ENCODE measurements at regions not wholly inside any gene's neighbourhood (a gene's known extent, or its start where the extent isn't known, plus 50 kb on each side); places are given as distances from the start of the nearest gene placed in this dataset.
A peak's percentile ranks its signal among the peaks of the same experiment; 100 is the strongest.

DNA sequence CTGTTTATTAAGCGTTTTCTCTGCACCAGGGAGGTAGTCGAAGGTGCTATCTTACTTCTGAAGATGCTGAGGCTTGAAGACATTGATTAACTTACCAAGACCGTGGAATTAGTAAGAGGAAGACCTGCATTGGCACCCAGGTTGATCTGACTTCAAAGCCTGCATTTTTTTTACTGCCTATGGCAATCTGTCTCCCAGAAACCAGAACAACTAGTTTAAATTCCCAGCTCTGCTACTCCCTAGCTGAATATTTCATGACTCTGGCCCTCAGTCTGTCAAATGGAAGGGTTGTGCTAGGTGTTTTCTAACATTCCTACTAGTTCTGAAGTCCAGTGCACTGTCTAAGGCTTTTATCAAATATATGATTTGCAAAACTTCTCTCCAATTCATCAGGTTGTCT, 52.0 kb upstream of the GRAMD1B start:
- Histone ChIP-seq H3K4me3 (replicated peaks in 1 of 3) (no peak overlapping the region), H3K27me3 (no peaks in the 10 kb centered on the region), H3K36me3 (no peaks in the 10 kb centered on the region), H3K4me1 (peaks cover 27 to 47% of the 10 kb centered on the region in 2 donors), H3K9me3 (no peaks in the 10 kb centered on the region), H3K27ac (no peak overlapping the region)
- 82 to 97% methylated on average over 3 of the region's 3 CpGs for whole genome bisulfite sequencing, 2 donors
- no peak for TF ChIP-seq POLR2A (IDR thresholded peaks at IDR 0.05)
- TF ChIP-seq, protein P1, sequence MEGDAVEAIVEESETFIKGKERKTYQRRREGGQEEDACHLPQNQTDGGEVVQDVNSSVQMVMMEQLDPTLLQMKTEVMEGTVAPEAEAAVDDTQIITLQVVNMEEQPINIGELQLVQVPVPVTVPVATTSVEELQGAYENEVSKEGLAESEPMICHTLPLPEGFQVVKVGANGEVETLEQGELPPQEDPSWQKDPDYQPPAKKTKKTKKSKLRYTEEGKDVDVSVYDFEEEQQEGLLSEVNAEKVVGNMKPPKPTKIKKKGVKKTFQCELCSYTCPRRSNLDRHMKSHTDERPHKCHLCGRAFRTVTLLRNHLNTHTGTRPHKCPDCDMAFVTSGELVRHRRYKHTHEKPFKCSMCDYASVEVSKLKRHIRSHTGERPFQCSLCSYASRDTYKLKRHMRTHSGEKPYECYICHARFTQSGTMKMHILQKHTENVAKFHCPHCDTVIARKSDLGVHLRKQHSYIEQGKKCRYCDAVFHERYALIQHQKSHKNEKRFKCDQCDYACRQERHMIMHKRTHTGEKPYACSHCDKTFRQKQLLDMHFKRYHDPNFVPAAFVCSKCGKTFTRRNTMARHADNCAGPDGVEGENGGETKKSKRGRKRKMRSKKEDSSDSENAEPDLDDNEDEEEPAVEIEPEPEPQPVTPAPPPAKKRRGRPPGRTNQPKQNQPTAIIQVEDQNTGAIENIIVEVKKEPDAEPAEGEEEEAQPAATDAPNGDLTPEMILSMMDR (IDR thresholded peaks at IDR 0.05), result no peak
- DNase-seq, result no peak
- intact Hi-C loops (cut with DNase I), result no loop called here

DNA sequence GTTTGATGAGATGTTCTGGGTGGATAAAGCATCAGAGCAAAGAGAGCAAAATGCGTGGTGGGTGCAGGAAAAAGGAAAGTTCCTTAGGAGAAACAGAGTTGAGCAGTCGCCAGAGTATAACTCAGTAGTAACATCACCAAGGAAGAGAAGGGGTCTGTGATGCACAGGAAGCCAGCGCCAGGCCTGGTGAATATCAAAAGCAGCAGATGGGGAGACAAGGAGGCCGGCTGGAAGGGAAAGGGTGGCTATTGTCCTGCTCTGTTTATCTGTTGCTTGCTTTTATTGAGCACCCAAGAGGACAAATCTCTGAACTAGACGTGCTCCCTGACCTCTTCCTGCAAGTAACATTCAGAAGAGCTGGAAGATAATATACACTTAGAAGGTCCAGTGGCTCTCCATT, 52.7 kb upstream of the GRAMD1B start:
- no peak for DNase-seq
- no peak for TF ChIP-seq POLR2A (IDR thresholded peaks at IDR 0.05)
- TF ChIP-seq, protein P1 (IDR thresholded peaks at IDR 0.05), result no peak
- WGBS, 2 donors, result 67 to 79% methylated on average over 5 of the region's 5 CpGs
- Histone ChIP-seq H3K27me3 (no peaks in the 10 kb centered on the region), H3K4me3 (replicated peaks in 1 of 3) (no peak overlapping the region), H3K36me3 (no peaks in the 10 kb centered on the region), H3K27ac (peak overlapping the region in 1 of 3 donors; percentile 19), H3K4me1 (peaks cover 27 to 48% of the 10 kb centered on the region in 2 donors), H3K9me3 (no peaks in the 10 kb centered on the region)
- intact Hi-C loops (cut with DNase I), result no loop called here

DNA sequence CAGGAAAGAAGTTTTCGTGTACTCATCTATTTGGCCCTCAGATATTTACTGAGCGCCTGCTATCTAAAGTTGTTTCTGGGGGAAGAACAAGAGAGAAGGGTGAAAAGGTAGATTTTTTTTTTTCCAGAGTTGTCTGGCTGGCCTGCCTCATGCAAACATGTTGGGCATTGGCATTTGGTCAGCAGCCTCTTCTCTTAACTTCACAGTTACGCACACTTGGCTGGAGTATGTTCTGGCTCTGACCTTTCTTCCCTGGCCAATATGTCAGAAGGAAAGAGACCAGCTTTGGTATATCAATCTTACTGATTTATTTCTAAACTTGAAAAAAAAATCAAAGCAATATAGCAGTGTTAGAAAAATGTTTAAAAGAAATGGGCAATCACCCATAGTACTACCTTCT, 54.2 kb upstream of the GRAMD1B start:
- no peak for TF ChIP-seq POLR2A (IDR thresholded peaks at IDR 0.05)
- TF ChIP-seq, protein P1 (IDR thresholded peaks at IDR 0.05), result no peak
- intact Hi-C loops (cut with DNase I), result no loop called here
- Histone ChIP-seq H3K27ac (peak overlapping the region in 1 of 3 donors; percentile 26), H3K4me1 (peaks cover 27 to 48% of the 10 kb centered on the region in 2 donors), H3K9me3 (no peaks in the 10 kb centered on the region), H3K4me3 (replicated peaks in 1 of 3) (no peak overlapping the region), H3K36me3 (no peaks in the 10 kb centered on the region), H3K27me3 (no peaks in the 10 kb centered on the region)
- 28 to 46% methylated on average over 3 of the region's 3 CpGs for WGBS, 2 donors
- DNase-seq, result peak; percentile 78 to 80

DNA sequence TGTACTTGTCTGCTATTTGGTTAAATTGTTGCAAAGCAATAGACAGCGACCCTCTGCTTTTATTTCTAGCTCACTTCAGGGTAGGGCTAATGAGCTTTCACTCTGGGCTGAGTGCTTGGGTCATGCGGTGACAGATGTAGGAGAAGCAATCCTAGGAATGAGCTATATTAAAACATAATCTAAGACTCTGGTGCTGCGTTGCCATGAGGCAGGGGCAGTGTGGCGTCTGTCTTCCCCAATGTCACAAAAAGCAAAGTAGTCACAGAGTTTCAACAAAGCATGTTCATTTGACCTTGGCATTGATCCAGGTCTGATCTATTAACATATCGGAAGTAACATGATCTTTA, 55.5 kb upstream of the GRAMD1B start:
- Histone ChIP-seq H3K27ac (peak overlapping the region in 1 of 3 donors; percentile 26), H3K4me3 (replicated peaks in 1 of 3) (no peak overlapping the region), H3K36me3 (no peaks in the 10 kb centered on the region), H3K4me1 (peaks cover 27 to 48% of the 10 kb centered on the region in 2 donors), H3K27me3 (no peaks in the 10 kb centered on the region), H3K9me3 (no peaks in the 10 kb centered on the region)
- WGBS, 2 donors, result 70 to 77% methylated on average over 5 of the region's 5 CpGs
- TF ChIP-seq, protein P1 (IDR thresholded peaks at IDR 0.05), result no peak
- TF ChIP-seq POLR2A (IDR thresholded peaks at IDR 0.05), result no peak
- no peak for DNase-seq
- intact Hi-C loops (cut with DNase I), result no loop called here

DNA sequence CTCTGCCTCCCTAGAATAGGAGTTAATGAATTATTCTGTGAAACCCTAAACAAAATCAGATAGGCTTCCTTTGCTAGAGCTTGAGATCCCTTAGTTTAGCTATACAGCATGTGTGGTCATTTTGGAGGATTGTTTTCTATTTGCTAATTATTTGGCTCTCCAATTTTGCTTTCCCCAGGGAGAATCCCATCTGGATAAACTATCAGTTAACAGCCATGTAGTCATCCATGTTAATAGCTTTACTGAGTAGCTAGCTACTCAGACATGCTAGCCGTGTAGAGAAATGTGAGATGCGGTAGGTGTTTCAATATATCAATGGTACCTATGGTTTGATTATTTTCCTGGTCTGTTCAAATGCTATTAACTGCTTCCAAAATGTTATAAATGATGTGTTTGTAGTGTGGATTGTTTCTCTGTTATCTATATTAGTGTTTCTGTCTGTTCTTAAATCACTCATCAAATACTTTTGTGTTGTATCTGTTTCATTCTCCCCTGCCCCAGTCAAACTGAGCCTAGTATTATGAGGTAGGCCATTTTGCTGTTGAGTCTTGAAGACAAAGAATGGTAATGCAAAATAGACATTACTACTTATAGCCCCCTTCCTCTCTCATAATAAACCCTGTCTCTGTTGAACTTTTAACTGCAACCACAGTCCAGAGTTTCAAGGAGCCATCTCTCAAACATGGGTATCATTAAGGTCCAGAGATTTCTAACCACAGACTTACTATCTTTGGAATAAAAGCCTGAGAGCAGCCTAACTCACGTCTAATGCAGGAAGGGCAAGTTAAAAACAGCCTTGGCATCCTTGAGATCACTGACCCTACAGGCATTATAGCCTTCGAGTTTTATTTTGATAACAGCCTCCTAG, 56.1 kb upstream of the GRAMD1B start:
- no peaks in the 10 kb centered on the region for H3K36me3 ChIP-seq
- peaks cover 27 to 46% of the 10 kb centered on the region in 2 donors for H3K4me1 ChIP-seq
- 66% methylated on average over 4 of the region's 4 CpGs for WGBS, 2 donors
- H3K4me3 ChIP-seq (replicated peaks in 1 of 3), result no peak overlapping the region
- no peak for TF ChIP-seq POLR2A (IDR thresholded peaks at IDR 0.05)
- TF ChIP-seq, protein P1 (IDR thresholded peaks at IDR 0.05), result no peak
- no peaks in the 10 kb centered on the region for H3K27me3 ChIP-seq
- intact Hi-C loops (cut with DNase I), result no loop called here
- H3K9me3 ChIP-seq, result no peaks in the 10 kb centered on the region
- DNase-seq, result no peak
- peak overlapping the region in 1 of 3 donors; percentile 26 for H3K27ac ChIP-seq

Data from thyroid gland (tissue), 4 donors.